Naive thymus-derived CD8-positive, alpha-beta T cell (primary cell): ENCODE measurements at regions not wholly inside any gene's neighbourhood (a gene's known extent, or its start where the extent isn't known, plus 50 kb on each side); places are given as distances from the start of the nearest gene placed in this dataset.

Experiments used
- ATAC-seq, 2 donors: fragments of 150-1000 bp; cut with Tn5 transposase in 1 of 2; sonication (Bioruptor Pico), chemical (Tn5 transposase) in 1 of 2; 1 replicate in 1 of 2; 2 replicates in 1 of 2; pipeline ENCODE4 v1.10.0; 2021; ENCODE audit warnings: mild to moderate bottlenecking in 2 of 2, moderate library complexity in 2 of 2
- POLR2A ChIA-PET: fragments of 350-600 bp; sonication (Branson Sonifier 250); formaldehyde crosslinking; loops from one replicate; lab custom pipeline; 2021; ENCODE audit warnings: antibody characterized with exemption; lab: Charles Lee
- DNase-seq, 10 donors: peaks; one replicate each; pipeline versions ENCODE4 v3.0.0 to v3.0.0-alpha.2; 2020 to 2022
- H3K27ac Mint-ChIP-seq, 10 donors: one replicate each; pipeline ENCODE4 v1.8.0; 2020 to 2022; ENCODE audit warnings: mild to moderate bottlenecking in 10 of 10, mixed read lengths in 10 of 10, moderate library complexity in 4 of 10, inconsistent platforms in 1 of 10
- H3K27me3 Mint-ChIP-seq, 5 donors: one replicate each; pipeline ENCODE4 v1.8.0; 2021 to 2022; ENCODE audit warnings: mixed read lengths in 5 of 5
- H3K36me3 Mint-ChIP-seq, 3 donors: one replicate each; pipeline ENCODE4 v1.8.0; 2020 to 2022; ENCODE audit warnings: mixed read lengths in 3 of 3, mild to moderate bottlenecking in 2 of 3, inconsistent platforms in 1 of 3
- H3K4me1 Mint-ChIP-seq, 4 donors: one replicate each; pipeline ENCODE4 v1.8.0; 2021 to 2022; ENCODE audit warnings: mixed read lengths in 4 of 4
- H3K4me3 Mint-ChIP-seq, 10 donors: one replicate each; pipeline ENCODE4 v1.8.0; 2020 to 2022; ENCODE audit warnings: mild to moderate bottlenecking in 10 of 10, mixed read lengths in 10 of 10, moderate library complexity in 6 of 10, inconsistent platforms in 1 of 10
- H3K9me3 Mint-ChIP-seq, 9 donors: one replicate each; pipeline ENCODE4 v1.8.0; 2020 to 2022; ENCODE audit warnings: mixed read lengths in 9 of 9, mild to moderate bottlenecking in 3 of 9, inconsistent platforms in 1 of 9, moderate library complexity in 1 of 9

DNA sequence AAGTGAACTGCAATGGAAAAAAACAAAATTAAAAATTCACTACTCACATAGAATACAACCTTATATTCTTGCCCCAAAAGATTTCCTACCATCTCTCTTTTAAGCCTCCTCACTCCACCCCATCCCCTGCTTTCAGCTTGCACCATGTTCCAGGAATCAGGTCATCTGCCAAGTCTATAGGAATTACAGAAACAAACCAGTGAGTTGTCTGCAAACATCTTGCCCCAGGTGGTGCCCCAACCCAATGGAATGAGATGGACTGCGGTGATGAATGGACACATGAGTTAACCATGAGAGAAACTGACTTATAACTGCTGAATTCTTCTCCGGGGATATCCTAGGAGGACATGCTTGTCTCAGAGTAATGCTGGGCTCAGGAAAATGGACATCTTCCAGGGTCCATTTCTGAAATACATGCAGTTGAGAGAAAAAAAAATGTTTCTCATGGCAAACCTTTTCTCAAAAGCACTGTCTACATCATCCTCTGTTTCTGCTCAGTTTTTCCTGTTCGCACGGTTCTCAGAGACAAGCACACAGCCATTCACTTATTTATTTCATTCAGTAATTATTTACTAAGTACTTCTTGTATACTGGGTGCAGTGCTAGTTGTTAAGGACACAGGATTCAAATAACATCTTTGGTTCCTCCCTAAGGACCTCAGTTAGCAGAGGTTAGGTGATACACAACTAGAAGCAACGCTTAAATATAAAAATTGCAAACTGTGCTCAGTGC is 350.0 kb downstream of the RND3 start:
- H3K36me3 Mint-ChIP-seq: no peaks in the 10 kb centered on the region
- H3K9me3 Mint-ChIP-seq: peaks cover 0 to 21% (median 0%) of the 10 kb centered on the region in 9 donors
- POLR2A ChIA-PET: no interaction called here

DNA sequence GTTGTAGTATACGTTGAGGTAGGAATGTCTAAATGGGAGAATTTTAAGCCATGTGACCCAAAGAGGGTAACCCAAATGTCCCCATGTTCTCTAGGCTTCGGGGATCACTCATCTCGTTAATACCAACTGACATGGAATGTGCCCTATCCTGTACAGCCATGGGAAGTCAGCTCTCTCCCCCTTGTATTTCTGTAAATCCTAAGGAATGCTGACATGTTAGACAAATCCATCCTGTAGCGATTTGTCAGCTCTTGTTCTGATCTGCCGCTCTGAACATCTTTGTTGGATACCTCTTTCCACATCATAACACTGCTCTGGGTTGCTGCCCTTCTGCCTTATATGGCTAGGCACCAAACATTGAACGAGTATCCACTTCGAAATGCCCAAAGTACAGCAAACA is 350.6 kb downstream of the RND3 start:
- Mint-ChIP-seq H3K4me1 (no peaks in the 10 kb centered on the region), H3K36me3 (no peaks in the 10 kb centered on the region), H3K9me3 (peaks cover 0 to 19% (median 0%) of the 10 kb centered on the region in 9 donors), H3K27ac (no peak overlapping the region), H3K27me3 (peaks cover 0 to 7% (median 0%) of the 10 kb centered on the region in 5 donors), H3K4me3 (no peak overlapping the region)
- no peak for DNase-seq
- POLR2A ChIA-PET: no interaction called here
- no peak for ATAC-seq

More for the DNA sequence above, 350.0 kb downstream of the RND3 start:
- Mint-ChIP-seq H3K27ac (no peak overlapping the region), H3K27me3 (peaks cover 0 to 7% (median 0%) of the 10 kb centered on the region in 5 donors), H3K4me3 (no peak overlapping the region), H3K4me1 (no peaks in the 10 kb centered on the region)
- no peak for DNase-seq
- ATAC-seq: no peak

DNA sequence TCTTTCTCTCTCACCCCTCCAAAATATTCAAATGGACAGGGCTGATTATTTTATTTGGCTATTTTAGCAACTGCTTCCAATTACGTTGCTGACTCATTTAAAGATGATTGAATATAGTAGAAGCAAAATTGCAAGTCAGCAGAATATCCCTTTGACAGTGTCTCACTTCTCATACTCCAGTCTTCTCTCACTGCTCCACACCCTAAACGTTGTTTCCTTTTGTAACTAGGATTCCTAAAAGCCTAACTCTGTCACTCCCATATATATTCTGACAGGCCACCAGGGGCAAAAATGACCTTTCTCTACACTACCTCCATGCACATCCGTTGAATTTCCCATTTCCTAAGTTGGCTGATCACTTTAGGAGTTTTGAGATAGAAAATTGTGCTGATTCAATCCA is 351.1 kb downstream of the RND3 start:
- POLR2A ChIA-PET: no interaction called here
- H3K4me3 Mint-ChIP-seq: no peak overlapping the region
- peaks cover 0 to 7% (median 0%) of the 10 kb centered on the region in 5 donors for H3K27me3 Mint-ChIP-seq
- H3K4me1 Mint-ChIP-seq: no peaks in the 10 kb centered on the region
- peaks cover 0 to 19% (median 0%) of the 10 kb centered on the region in 9 donors for H3K9me3 Mint-ChIP-seq
- H3K27ac Mint-ChIP-seq: no peak overlapping the region
- no peak for DNase-seq
- H3K36me3 Mint-ChIP-seq: no peaks in the 10 kb centered on the region
- no peak for ATAC-seq

DNA sequence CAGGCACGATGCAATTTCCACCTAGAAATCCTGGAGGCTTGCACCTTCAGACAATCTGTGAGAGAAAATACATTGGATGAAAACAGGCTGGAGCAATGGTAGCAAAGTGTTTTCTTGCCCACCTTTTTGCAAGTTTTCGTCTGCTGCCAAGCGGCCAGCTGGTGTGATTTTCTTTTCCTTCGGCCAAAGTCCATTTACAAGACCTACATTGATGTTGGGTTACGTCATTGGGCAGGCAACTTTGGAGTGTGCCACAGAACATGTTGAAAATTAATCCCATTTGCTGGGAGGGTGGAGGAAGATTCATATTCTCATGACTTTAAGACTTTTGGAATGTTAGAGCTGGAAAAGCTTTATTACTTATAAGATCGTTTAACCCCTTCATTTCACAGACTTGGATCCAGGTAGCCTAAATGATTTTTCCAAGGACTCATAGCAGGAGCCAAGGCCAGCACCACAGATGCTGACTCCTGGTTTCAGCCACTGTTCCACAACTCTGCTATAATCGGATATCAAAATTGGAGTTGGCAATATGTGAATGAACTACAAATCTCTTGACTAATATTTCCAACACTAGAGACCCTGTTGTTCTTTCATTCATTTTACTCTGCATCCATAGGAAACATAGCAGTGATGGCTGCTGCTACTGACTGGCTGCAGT is 352.1 kb downstream of the RND3 start:
- H3K27me3 Mint-ChIP-seq: peaks cover 0 to 7% (median 0%) of the 10 kb centered on the region in 5 donors
- no peak for ATAC-seq

DNA sequence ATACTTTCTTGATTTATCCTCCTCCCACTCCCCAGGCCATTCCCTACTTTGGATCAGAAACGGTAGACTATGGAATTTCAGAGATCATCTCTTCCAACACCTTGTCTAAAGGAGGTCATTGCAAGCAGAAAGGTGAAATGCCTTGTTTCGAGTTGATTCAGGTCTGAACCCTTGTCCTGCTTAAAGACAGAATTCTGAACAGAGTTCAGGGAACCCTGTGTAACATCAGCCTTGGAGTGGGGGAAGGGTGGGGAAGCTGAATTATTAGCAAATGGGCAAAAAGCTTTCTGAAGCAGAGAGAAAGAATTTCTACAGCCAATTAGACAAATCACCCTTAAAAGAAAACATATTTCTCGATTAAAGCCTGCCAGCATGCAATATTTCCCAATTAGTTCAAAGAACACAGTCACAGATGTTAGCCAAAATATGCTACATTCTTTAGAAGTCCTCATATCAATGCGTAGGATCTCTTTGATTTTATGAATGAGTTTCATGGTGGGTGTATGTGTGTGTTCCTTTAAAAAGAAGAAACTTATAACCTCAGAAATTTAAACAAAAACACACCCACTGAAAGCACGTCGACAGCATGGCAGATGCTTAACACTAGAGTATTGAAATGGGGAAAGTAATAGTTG is 353.1 kb downstream of the RND3 start:
- Mint-ChIP-seq H3K4me1 (no peaks in the 10 kb centered on the region), H3K27ac (no peak overlapping the region), H3K4me3 (no peak overlapping the region), H3K9me3 (peaks cover 0 to 19% (median 2%) of the 10 kb centered on the region in 9 donors), H3K36me3 (no peaks in the 10 kb centered on the region), H3K27me3 (peaks cover 0 to 7% (median 0%) of the 10 kb centered on the region in 5 donors)
- ATAC-seq: no peak
- POLR2A ChIA-PET: no interaction called here
- DNase-seq: no peak

More for the DNA sequence above, 352.1 kb downstream of the RND3 start:
- Mint-ChIP-seq H3K4me1 (no peaks in the 10 kb centered on the region), H3K27ac (no peak overlapping the region), H3K36me3 (no peaks in the 10 kb centered on the region), H3K4me3 (no peak overlapping the region), H3K9me3 (peaks cover 0 to 19% (median 2%) of the 10 kb centered on the region in 9 donors)
- POLR2A ChIA-PET: no interaction called here
- no peak for DNase-seq

DNA sequence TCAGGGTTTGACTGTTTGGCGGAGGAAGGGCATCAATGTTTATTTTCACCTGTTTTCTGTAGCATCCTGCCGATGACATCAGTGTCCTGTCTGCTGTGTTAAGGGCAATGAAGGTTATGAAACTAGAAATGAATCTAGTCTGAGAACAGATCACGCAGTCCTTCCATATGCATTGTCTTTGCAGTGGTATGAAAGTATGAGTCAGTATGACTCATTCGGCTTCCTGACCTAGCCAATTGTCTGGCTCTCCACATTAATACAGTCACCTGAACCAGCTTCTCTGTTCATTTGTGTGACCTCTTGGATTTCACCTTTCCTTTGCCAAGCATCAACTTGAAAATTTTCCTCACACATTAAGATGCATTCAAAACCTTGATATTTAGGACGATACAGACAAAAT is 353.8 kb downstream of the RND3 start:
- DNase-seq (no peak), ATAC-seq (no peak)
- Mint-ChIP-seq H3K36me3 (no peaks in the 10 kb centered on the region), H3K9me3 (peaks cover 0 to 19% (median 2%) of the 10 kb centered on the region in 9 donors), H3K4me1 (no peaks in the 10 kb centered on the region), H3K4me3 (no peak overlapping the region), H3K27me3 (peaks cover 0 to 7% (median 0%) of the 10 kb centered on the region in 5 donors), H3K27ac (no peak overlapping the region)
- POLR2A ChIA-PET: no interaction called here

DNA sequence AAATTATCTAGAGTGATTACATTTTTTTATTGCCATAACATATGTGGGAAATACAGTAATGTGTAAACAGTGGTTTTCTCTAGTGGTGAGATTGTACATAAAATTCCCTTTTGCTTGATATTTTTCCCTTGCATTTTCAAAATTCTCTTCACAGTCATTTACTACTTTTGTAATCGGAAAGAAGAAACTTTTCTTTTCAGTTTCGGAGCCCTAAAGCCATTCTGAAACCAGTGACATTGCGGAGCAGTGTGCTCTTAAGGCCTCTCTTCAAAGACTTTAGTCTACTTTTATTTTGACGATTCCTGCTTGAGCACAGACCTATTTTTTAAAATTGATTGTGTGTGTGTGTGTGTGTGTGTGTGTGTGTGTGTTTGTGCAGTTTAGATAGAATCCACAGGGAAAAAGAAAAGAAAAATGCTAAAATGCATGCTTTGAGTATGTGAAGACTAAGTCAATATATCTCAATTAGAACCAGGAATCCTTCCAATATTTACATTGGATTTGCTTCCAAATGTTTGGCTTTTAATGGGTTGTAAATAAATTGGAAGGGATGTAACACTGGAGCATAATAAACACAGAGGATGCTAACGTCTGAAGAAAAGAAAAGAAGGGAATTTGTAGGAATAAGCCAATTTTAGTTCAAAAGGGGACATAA is 357.4 kb downstream of the RND3 start:
- POLR2A ChIA-PET: no interaction called here
- H3K4me1 Mint-ChIP-seq: no peaks in the 10 kb centered on the region
- ATAC-seq (no peak), DNase-seq (no peak)
- no peak overlapping the region for H3K27ac Mint-ChIP-seq
- H3K4me3 Mint-ChIP-seq: no peak overlapping the region
- peaks cover 0 to 11% (median 2%) of the 10 kb centered on the region in 9 donors for H3K9me3 Mint-ChIP-seq
- H3K36me3 Mint-ChIP-seq: no peaks in the 10 kb centered on the region
- H3K27me3 Mint-ChIP-seq: no peaks in the 10 kb centered on the region

DNA sequence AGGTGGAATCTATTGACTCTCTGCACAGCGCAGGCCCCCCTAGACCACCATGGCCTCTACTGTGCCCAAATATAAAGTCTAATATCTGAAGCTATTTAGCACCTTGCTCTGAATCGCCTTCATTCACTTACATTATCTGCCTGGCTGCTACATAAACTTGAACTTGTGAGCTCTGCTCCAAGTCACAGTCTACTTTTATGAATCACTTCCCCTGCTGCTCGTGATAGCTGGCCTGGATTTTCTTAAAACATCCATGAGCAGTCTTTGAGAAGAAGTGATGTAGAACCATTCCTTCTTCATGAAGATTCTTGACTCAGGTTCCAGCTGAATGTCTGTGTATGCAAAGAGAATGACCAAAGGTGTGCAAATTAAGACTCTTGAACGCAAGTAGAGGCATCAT is 359.5 kb downstream of the RND3 start:
- POLR2A ChIA-PET: no interaction called here
- ATAC-seq (no peak), DNase-seq (no peak)
- Mint-ChIP-seq H3K9me3 (peaks cover 0 to 11% (median 2%) of the 10 kb centered on the region in 9 donors), H3K4me1 (no peaks in the 10 kb centered on the region), H3K36me3 (no peaks in the 10 kb centered on the region), H3K27ac (no peak overlapping the region), H3K4me3 (no peak overlapping the region), H3K27me3 (no peaks in the 10 kb centered on the region)

DNA sequence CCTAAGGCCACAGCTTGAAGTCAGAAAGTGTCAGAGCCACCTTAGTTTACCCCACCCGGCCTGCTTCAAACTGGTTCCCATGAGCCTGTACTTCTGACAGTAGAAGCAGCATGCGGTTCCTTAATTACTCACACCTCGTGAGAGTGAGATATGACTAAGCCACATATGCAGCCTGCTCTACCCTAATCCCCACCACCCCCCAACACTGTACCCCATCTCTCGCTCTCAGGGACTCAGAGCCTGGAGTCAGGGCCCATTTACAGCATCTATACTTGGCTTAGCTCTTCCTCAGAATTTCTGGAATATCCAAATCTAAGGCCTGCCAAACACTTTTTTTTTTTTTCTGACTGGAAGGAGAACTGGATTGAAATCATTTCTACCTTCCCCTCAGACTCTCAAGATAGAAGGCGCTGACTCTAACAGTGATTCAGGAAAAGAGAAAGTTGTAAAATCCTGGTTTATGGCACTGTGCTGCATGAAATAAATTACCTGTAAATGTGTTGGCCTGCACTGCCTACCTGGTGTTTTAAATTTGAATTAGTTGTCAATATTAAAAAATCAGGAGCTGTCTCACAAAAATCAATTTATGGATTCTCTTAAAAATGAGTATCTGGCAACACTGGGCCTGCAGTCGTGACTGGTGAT is 360.0 kb downstream of the RND3 start:
- H3K9me3 Mint-ChIP-seq: peaks cover 0 to 11% (median 2%) of the 10 kb centered on the region in 9 donors
- H3K27ac Mint-ChIP-seq: no peak overlapping the region
- DNase-seq (no peak), ATAC-seq (no peak)
- H3K27me3 Mint-ChIP-seq: no peaks in the 10 kb centered on the region
- H3K36me3 Mint-ChIP-seq: no peaks in the 10 kb centered on the region
- H3K4me1 Mint-ChIP-seq: no peaks in the 10 kb centered on the region
- H3K4me3 Mint-ChIP-seq: no peak overlapping the region
- POLR2A ChIA-PET: no interaction called here

DNA sequence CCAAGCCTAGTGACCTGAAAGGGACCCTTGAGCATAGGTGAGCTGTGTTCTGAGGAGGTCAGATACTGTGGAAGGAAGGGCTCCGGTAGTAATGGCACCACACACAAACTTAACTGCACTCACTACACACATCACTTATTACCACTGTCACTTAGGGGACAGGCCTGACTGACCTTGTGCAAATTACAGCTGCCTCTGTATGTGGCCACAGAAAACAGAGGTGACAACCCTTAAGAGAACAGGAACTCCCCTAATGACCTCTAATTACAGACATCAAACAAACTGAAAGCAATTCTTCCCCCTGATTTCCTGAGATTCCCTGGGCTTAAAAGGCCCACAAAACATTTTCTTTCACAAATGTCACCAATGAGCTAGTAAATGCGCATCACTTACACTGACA is 360.6 kb downstream of the RND3 start:
- H3K27me3 Mint-ChIP-seq: no peaks in the 10 kb centered on the region
- ATAC-seq (no peak), DNase-seq (no peak)
- no peaks in the 10 kb centered on the region for H3K36me3 Mint-ChIP-seq
- H3K4me3 Mint-ChIP-seq: no peak overlapping the region
- H3K4me1 Mint-ChIP-seq: no peaks in the 10 kb centered on the region
- peaks cover 0 to 11% (median 4%) of the 10 kb centered on the region in 9 donors for H3K9me3 Mint-ChIP-seq
- no peak overlapping the region for H3K27ac Mint-ChIP-seq
- POLR2A ChIA-PET: no interaction called here

DNA sequence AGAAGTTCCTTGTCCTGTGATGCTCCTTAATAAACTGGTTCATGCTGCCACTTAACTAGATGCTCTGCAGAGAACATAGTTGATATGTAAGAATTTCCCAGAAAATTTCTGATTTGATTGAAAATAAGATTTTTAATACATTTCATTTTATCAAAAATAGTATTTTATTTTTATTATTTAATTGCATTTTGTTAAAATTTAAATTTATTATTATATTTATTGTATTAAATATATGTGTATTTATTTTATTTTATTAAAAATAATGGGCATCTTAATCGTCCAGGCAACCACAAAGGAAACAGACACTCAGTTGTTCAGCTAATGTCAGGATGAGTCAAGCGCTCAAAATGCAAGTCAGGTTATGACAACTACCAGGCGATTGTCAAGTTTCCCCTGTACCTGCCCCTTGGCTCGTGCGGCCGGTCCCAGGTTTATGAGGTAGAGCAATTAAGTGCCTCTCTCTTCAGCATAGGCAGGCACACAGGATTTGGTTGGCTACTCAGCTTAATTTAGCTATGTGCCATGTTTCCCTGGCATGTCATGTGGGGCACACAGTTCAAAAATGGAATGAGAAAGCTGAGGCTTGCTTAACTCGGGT is 361.2 kb downstream of the RND3 start:
- Mint-ChIP-seq H3K4me1 (no peaks in the 10 kb centered on the region), H3K27me3 (no peaks in the 10 kb centered on the region), H3K36me3 (no peaks in the 10 kb centered on the region), H3K9me3 (peaks cover 0 to 11% (median 4%) of the 10 kb centered on the region in 9 donors), H3K4me3 (no peak overlapping the region), H3K27ac (no peak overlapping the region)
- no peak for DNase-seq
- no peak for ATAC-seq
- POLR2A ChIA-PET: no interaction called here

DNA sequence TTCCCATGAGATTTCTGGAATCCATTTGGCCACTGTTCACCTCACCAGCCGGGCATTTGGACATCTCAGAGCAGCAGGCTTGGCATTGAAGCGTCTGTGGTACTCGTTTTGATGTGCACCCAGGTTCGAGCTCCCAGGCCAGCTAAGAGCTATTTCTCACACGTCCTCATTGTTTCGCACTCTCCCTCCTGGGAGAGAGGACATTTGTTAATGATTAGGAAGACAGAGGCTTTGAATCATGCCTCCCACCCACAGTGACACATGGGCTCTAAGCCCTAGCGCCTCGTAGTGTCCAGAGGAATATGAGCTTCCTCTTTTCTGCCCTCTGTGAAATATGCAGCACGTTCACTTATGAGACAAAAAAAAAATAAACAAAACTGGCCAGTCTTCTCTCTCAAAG is 361.8 kb downstream of the RND3 start:
- POLR2A ChIA-PET: no interaction called here

More for the DNA sequence above, 361.8 kb downstream of the RND3 start:
- Mint-ChIP-seq H3K9me3 (peaks cover 0 to 11% (median 2%) of the 10 kb centered on the region in 9 donors), H3K27ac (no peak overlapping the region), H3K36me3 (no peaks in the 10 kb centered on the region), H3K27me3 (no peaks in the 10 kb centered on the region), H3K4me1 (no peaks in the 10 kb centered on the region), H3K4me3 (no peak overlapping the region)
- ATAC-seq (no peak), DNase-seq (no peak)
